A549 (cell line): ENCODE measurements at regions not wholly inside any gene's neighbourhood (a gene's known extent, or its start where the extent isn't known, plus 50 kb on each side); places are given as distances from the start of the nearest gene placed in this dataset.

Source experiments
- CEBPB ChIP-seq, 2 experiments: fragments of >200 bp in 1 of 2; sonication (Bioruptor Twin) in 1 of 2; formaldehyde crosslinking in 1 of 2; IDR thresholded peaks; 2 replicates each; pipeline ENCODE4 v1.6.1; 2012 to 2016
- EHMT2 ChIP-seq: fragments of 200-600 bp; sonication (generic); IDR thresholded peaks from 2 replicates; pipeline ENCODE4 v1.6.1; 2016; ENCODE audit warnings: antibody characterized with exemption, low read depth, mild to moderate bottlenecking, moderate library complexity
- EP300 ChIP-seq, 2 experiments: fragments of >200 bp; sonication (Bioruptor Twin); formaldehyde crosslinking; IDR thresholded peaks; 2 replicates in 1 of 2; 3 replicates in 1 of 2; pipeline ENCODE4 v1.6.1; 2016 to 2017
- FOSL2 ChIP-seq, 2 experiments: fragments of 450-650 bp in 1 of 2; fragments of >200 bp in 1 of 2; sonication (Bioruptor Twin) in 1 of 2; formaldehyde crosslinking; IDR thresholded peaks; 2 replicates each; pipeline versions ENCODE4 v1.5.0 to v1.6.1; 2016 to 2020; ENCODE audit warnings: mild to moderate bottlenecking in 1 of 2, moderate library complexity in 1 of 2
- POLR2A ChIP-seq: IDR thresholded peaks from 2 replicates; pipeline ENCODE4 v1.6.1; 2012; ENCODE audit warnings: mild to moderate bottlenecking, low read length
- RAD21 ChIP-seq, 2 experiments: fragments of >200 bp in 1 of 2; sonication (Bioruptor Twin) in 1 of 2; formaldehyde crosslinking in 1 of 2; IDR thresholded peaks in 1 of 2; conservative IDR thresholded peaks in 1 of 2; 2 replicates in 1 of 2; 3 replicates in 1 of 2; pipeline ENCODE4 v1.6.1; 2012 to 2018; ENCODE audit warnings: inconsistent platforms in 1 of 2
- TP53 ChIP-seq: fragments of 250-450 bp; sonication (Bioruptor Pico); IDR thresholded peaks from 2 replicates; pipeline ENCODE4 v1.5.0; 2021; ENCODE audit warnings: mild to moderate bottlenecking, moderate library complexity
- ZFP36 ChIP-seq: fragments of 450-650 bp; IDR thresholded peaks from 2 replicates; pipeline ENCODE4 v1.6.1; 2014; ENCODE audit warnings: borderline replicate concordance; ENCODE audit not compliant: partially characterized antibody
- TF ChIP-seq, protein P1 (sequence below): fragments of >200 bp; sonication (Bioruptor Twin); formaldehyde crosslinking; IDR thresholded peaks from 3 replicates; pipeline ENCODE4 v1.5.1; 2016
- TF ChIP-seq, protein P2 (sequence below): IDR thresholded peaks from 2 replicates; pipeline ENCODE4 v1.6.1; 2012
- TF ChIP-seq, protein P3 (sequence below): fragments of >200 bp; sonication (Bioruptor Twin); formaldehyde crosslinking; IDR thresholded peaks from 3 replicates; pipeline ENCODE4 v1.6.1; 2016

DNA sequence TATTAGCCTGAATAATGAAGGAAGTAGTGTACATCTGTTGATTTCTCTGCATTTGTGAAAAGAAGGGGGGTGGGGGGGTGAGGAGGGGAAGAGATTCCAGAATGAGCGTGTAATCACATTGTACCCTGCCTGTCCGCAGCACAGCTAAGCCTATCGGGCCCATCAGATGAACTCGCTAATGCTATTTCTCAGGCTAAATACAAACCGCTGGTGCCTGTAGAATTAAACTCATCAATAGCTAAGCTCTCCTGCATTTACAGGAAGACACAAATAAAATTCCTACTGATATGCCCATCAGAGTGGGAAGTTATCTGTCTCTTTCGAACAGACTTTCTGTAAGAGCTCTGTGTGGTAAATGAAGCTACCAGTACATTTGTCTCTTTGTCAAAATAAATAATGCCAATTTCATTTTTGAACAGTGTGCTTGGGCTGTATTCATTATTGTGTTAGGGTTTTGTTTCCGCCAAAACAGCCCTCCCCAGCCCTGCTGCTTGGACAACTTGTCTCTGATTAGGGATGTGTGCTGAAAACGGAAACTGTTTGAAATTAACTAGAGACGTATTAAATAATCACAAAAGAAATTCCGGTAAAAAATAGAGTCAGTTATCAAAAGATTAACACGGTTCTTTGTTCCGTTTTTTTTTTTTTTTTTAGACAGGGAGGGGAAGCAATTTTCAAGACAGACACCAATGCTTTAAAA lies 305.4 kb downstream of the TTLL7 start:
- TF ChIP-seq, protein P1, sequence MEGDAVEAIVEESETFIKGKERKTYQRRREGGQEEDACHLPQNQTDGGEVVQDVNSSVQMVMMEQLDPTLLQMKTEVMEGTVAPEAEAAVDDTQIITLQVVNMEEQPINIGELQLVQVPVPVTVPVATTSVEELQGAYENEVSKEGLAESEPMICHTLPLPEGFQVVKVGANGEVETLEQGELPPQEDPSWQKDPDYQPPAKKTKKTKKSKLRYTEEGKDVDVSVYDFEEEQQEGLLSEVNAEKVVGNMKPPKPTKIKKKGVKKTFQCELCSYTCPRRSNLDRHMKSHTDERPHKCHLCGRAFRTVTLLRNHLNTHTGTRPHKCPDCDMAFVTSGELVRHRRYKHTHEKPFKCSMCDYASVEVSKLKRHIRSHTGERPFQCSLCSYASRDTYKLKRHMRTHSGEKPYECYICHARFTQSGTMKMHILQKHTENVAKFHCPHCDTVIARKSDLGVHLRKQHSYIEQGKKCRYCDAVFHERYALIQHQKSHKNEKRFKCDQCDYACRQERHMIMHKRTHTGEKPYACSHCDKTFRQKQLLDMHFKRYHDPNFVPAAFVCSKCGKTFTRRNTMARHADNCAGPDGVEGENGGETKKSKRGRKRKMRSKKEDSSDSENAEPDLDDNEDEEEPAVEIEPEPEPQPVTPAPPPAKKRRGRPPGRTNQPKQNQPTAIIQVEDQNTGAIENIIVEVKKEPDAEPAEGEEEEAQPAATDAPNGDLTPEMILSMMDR, result no peak
- TF ChIP-seq POLR2A (no peak), RAD21 (conservative IDR thresholded peaks at IDR 0.05 in 1 of 2, IDR thresholded peaks at IDR 0.05 in 1 of 2) (no peak), TP53 (CRISPR knock-in tag) (no peak), EHMT2 (no peak), ZFP36 (no peak), EP300 (IDR thresholded peaks at IDR 0.05) (no peak), FOSL2 (IDR thresholded peaks at IDR 0.05) (no peak), FOSL2 (CRISPR knock-in tag; IDR thresholded peaks at IDR 0.05) (no peak), CEBPB (IDR thresholded peaks at IDR 0.05) (no peak)
- TF ChIP-seq, protein P2, sequence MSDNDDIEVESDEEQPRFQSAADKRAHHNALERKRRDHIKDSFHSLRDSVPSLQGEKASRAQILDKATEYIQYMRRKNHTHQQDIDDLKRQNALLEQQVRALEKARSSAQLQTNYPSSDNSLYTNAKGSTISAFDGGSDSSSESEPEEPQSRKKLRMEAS, result no peak
- TF ChIP-seq, protein P3, sequence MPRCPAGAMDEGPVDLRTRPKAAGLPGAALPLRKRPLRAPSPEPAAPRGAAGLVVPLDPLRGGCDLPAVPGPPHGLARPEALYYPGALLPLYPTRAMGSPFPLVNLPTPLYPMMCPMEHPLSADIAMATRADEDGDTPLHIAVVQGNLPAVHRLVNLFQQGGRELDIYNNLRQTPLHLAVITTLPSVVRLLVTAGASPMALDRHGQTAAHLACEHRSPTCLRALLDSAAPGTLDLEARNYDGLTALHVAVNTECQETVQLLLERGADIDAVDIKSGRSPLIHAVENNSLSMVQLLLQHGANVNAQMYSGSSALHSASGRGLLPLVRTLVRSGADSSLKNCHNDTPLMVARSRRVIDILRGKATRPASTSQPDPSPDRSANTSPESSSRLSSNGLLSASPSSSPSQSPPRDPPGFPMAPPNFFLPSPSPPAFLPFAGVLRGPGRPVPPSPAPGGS, result no peak
